ENCODE measurements at regions not wholly inside any gene's neighbourhood (a gene's known extent, or its start where the extent isn't known, plus 50 kb on each side); places are given as distances from the start of the nearest gene placed in this dataset.

- Histone ChIP-seq H3K4me1 (ENCODE audit: control insufficient read depth in 2 of 2, insufficient read depth in 2 of 2, low read length in 2 of 2) (peaks cover 0 to 16% of the 10 kb centered on the region in 2 donors), H3K9me3 (ENCODE audit: control insufficient read depth in 2 of 2, low read length in 2 of 2) (no peaks in the 10 kb centered on the region), H3K4me3 (ENCODE audit: low read length in 2 of 2) (no peak overlapping the region), H3K9ac (ENCODE audit: low read depth in 1 of 2, low read length in 2 of 2) (no peak overlapping the region), H3K27ac (ENCODE audit: low read depth in 2 of 2, low read length in 2 of 2) (no peak overlapping the region), H3K27me3 (ENCODE audit: control insufficient read depth in 2 of 2, insufficient read depth in 2 of 2, low read length in 2 of 2) (no peaks in the 10 kb centered on the region), H3K36me3 (ENCODE audit: control insufficient read depth in 2 of 2, insufficient read depth in 2 of 2, low read length in 2 of 2) (no peaks in the 10 kb centered on the region)
Measured at GRCh38 chr17:65409381-65409780, 152.1 kb downstream of the AXIN2 start.

DNA sequence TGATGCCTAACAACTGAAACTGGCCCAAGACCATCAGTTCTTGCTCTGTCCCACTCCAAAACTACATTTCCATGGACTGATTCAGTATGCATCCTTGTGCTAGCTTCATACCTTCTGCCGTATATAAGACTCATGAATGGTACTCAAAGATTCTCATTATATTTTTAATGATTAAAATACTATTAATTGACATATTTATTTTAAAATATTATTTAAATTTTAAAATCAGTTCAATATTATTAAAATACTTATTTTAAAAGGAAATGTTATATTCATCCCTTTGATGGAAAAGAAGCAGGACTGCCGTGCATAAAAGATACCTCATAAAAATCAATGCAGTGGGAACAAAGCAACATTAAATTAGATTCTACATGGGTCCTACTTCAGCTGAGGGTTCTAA lies 153.4 kb downstream of the AXIN2 start:
- Histone ChIP-seq H3K9me3 (ENCODE audit: control insufficient read depth in 2 of 2, low read length in 2 of 2) (no peaks in the 10 kb centered on the region), H3K27me3 (ENCODE audit: control insufficient read depth in 2 of 2, insufficient read depth in 2 of 2, low read length in 2 of 2) (no peaks in the 10 kb centered on the region), H3K27ac (ENCODE audit: low read depth in 2 of 2, low read length in 2 of 2) (no peak overlapping the region), H3K9ac (ENCODE audit: low read depth in 1 of 2, low read length in 2 of 2) (no peak overlapping the region), H3K4me1 (ENCODE audit: control insufficient read depth in 2 of 2, insufficient read depth in 2 of 2, low read length in 2 of 2) (peaks cover 0 to 12% of the 10 kb centered on the region in 2 donors), H3K36me3 (ENCODE audit: control insufficient read depth in 2 of 2, insufficient read depth in 2 of 2, low read length in 2 of 2) (no peaks in the 10 kb centered on the region), H3K4me3 (ENCODE audit: low read length in 2 of 2) (no peak overlapping the region)

DNA sequence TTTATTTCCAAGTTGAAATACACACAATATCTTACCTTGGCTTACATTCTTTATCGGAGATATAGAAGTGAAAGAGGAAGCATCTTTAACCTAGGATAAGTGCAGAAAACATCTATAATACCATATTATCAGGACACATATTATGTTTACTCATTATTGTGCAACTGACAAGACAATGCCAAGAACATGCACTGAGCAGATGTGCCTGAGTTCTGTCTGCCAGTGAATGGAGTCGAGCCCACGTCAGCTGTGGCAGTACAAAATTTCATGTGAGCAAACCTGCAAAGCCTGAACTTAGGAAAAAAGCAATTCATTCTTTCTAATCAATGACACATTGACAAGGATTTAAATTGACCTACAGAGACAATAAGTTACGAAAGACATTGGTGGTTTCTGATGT lies 154.4 kb downstream of the AXIN2 start:
- H3K9ac ChIP-seq (ENCODE audit: low read depth in 1 of 2, low read length in 2 of 2) = no peak overlapping the region
- H3K27ac ChIP-seq (ENCODE audit: low read depth in 2 of 2, low read length in 2 of 2) = no peak overlapping the region
- no peaks in the 10 kb centered on the region for H3K36me3 ChIP-seq (ENCODE audit: control insufficient read depth in 2 of 2, insufficient read depth in 2 of 2, low read length in 2 of 2)
- H3K27me3 ChIP-seq (ENCODE audit: control insufficient read depth in 2 of 2, insufficient read depth in 2 of 2, low read length in 2 of 2) = no peaks in the 10 kb centered on the region
- no peak overlapping the region for H3K4me3 ChIP-seq (ENCODE audit: low read length in 2 of 2)
- peaks cover 0 to 12% of the 10 kb centered on the region in 2 donors for H3K4me1 ChIP-seq (ENCODE audit: control insufficient read depth in 2 of 2, insufficient read depth in 2 of 2, low read length in 2 of 2)
- no peaks in the 10 kb centered on the region for H3K9me3 ChIP-seq (ENCODE audit: control insufficient read depth in 2 of 2, low read length in 2 of 2)

- no peaks in the 10 kb centered on the region for H3K36me3 ChIP-seq (ENCODE audit: control insufficient read depth in 2 of 2, insufficient read depth in 2 of 2, low read length in 2 of 2)
Measured at GRCh38 chr17:65406552-65406951, 154.9 kb downstream of the AXIN2 start.

DNA sequence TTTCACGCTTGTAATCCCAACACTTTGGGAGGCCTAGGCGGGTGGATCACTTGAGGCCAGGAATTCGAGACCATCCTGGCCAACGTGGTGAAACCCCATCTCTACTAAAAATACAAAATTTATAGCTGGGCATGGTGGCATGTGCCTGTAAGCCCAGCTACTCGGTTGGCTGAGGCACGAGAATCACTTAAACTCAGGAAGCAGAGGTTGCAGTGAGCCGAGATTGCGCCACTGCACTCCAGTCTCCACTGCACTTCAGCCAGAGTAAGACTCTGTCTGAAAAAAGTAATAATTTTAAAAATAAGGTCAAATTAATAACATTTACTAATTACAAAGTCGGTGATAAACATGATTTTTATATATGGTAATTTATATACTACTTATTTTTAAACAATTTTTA lies 155.9 kb downstream of the AXIN2 start:
- no peak overlapping the region for H3K9ac ChIP-seq (ENCODE audit: low read depth in 1 of 2, low read length in 2 of 2)
- H3K27me3 ChIP-seq (ENCODE audit: control insufficient read depth in 2 of 2, insufficient read depth in 2 of 2, low read length in 2 of 2) = no peaks in the 10 kb centered on the region
- peaks cover 0 to 12% of the 10 kb centered on the region in 2 donors for H3K4me1 ChIP-seq (ENCODE audit: control insufficient read depth in 2 of 2, insufficient read depth in 2 of 2, low read length in 2 of 2)
- no peaks in the 10 kb centered on the region for H3K9me3 ChIP-seq (ENCODE audit: control insufficient read depth in 2 of 2, low read length in 2 of 2)
- no peak overlapping the region for H3K4me3 ChIP-seq (ENCODE audit: low read length in 2 of 2)
- H3K36me3 ChIP-seq (ENCODE audit: control insufficient read depth in 2 of 2, insufficient read depth in 2 of 2, low read length in 2 of 2) = no peaks in the 10 kb centered on the region
- no peak overlapping the region for H3K27ac ChIP-seq (ENCODE audit: low read depth in 2 of 2, low read length in 2 of 2)

More at GRCh38 chr17:65406552-65406951, 154.9 kb downstream of the AXIN2 start:
- no peak overlapping the region for H3K27ac ChIP-seq (ENCODE audit: low read depth in 2 of 2, low read length in 2 of 2)
- H3K27me3 ChIP-seq (ENCODE audit: control insufficient read depth in 2 of 2, insufficient read depth in 2 of 2, low read length in 2 of 2) = no peaks in the 10 kb centered on the region
- H3K9ac ChIP-seq (ENCODE audit: low read depth in 1 of 2, low read length in 2 of 2) = no peak overlapping the region
- no peaks in the 10 kb centered on the region for H3K9me3 ChIP-seq (ENCODE audit: control insufficient read depth in 2 of 2, low read length in 2 of 2)
- H3K4me1 ChIP-seq (ENCODE audit: control insufficient read depth in 2 of 2, insufficient read depth in 2 of 2, low read length in 2 of 2) = peaks cover 0 to 12% of the 10 kb centered on the region in 2 donors
- H3K4me3 ChIP-seq (ENCODE audit: low read length in 2 of 2) = no peak overlapping the region

DNA sequence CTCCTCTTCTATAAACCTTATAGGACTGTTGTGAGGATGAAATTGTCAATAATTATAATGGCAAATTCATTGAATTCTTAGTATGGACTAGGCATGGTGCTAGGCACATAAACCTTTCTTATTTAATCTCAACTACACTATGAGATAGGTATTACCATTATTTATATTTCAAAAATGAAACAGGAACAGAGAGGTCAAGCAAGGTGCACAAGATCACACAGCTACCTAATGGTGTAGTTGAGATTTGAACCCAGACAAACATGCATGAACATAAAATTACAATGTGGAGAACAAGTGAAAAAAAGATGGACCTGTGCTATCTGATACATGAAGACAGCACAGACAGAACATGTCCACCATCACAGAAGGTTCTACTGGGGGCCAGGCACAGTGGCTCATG lies 156.7 kb downstream of the AXIN2 start:
- Histone ChIP-seq H3K9ac (ENCODE audit: low read depth in 1 of 2, low read length in 2 of 2) (no peak overlapping the region), H3K4me1 (ENCODE audit: control insufficient read depth in 2 of 2, insufficient read depth in 2 of 2, low read length in 2 of 2) (peaks cover 0 to 12% of the 10 kb centered on the region in 2 donors), H3K4me3 (ENCODE audit: low read length in 2 of 2) (no peak overlapping the region), H3K9me3 (ENCODE audit: control insufficient read depth in 2 of 2, low read length in 2 of 2) (no peaks in the 10 kb centered on the region), H3K36me3 (ENCODE audit: control insufficient read depth in 2 of 2, insufficient read depth in 2 of 2, low read length in 2 of 2) (no peaks in the 10 kb centered on the region), H3K27me3 (ENCODE audit: control insufficient read depth in 2 of 2, insufficient read depth in 2 of 2, low read length in 2 of 2) (no peaks in the 10 kb centered on the region), H3K27ac (ENCODE audit: low read depth in 2 of 2, low read length in 2 of 2) (no peak overlapping the region)

DNA sequence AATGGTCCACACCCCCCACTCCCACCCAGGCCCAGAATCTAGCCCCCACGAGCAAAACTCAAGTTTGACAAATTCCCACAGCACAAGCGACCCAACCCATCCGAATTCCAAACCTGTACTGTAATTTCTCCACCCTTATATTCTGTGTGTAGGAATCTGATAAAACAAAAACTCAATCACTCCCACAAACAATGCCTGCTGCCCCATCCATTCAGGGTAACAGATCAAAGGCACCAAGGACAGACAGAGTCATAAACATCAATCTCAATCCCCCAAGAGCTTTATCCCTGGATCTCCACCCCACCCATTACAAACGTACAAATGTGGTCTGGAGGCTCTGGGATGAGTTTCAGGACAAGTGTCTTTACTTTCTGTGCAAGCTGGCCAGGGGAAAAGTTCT lies 157.8 kb downstream of the AXIN2 start:
- H3K4me3 ChIP-seq (ENCODE audit: low read length in 2 of 2) = no peak overlapping the region
- H3K27me3 ChIP-seq (ENCODE audit: control insufficient read depth in 2 of 2, insufficient read depth in 2 of 2, low read length in 2 of 2) = no peaks in the 10 kb centered on the region
- H3K4me1 ChIP-seq (ENCODE audit: control insufficient read depth in 2 of 2, insufficient read depth in 2 of 2, low read length in 2 of 2) = peaks cover 0 to 9% of the 10 kb centered on the region in 2 donors
- H3K36me3 ChIP-seq (ENCODE audit: control insufficient read depth in 2 of 2, insufficient read depth in 2 of 2, low read length in 2 of 2) = no peaks in the 10 kb centered on the region
- H3K9ac ChIP-seq (ENCODE audit: low read depth in 1 of 2, low read length in 2 of 2) = no peak overlapping the region
- no peaks in the 10 kb centered on the region for H3K9me3 ChIP-seq (ENCODE audit: control insufficient read depth in 2 of 2, low read length in 2 of 2)
- no peak overlapping the region for H3K27ac ChIP-seq (ENCODE audit: low read depth in 2 of 2, low read length in 2 of 2)

DNA sequence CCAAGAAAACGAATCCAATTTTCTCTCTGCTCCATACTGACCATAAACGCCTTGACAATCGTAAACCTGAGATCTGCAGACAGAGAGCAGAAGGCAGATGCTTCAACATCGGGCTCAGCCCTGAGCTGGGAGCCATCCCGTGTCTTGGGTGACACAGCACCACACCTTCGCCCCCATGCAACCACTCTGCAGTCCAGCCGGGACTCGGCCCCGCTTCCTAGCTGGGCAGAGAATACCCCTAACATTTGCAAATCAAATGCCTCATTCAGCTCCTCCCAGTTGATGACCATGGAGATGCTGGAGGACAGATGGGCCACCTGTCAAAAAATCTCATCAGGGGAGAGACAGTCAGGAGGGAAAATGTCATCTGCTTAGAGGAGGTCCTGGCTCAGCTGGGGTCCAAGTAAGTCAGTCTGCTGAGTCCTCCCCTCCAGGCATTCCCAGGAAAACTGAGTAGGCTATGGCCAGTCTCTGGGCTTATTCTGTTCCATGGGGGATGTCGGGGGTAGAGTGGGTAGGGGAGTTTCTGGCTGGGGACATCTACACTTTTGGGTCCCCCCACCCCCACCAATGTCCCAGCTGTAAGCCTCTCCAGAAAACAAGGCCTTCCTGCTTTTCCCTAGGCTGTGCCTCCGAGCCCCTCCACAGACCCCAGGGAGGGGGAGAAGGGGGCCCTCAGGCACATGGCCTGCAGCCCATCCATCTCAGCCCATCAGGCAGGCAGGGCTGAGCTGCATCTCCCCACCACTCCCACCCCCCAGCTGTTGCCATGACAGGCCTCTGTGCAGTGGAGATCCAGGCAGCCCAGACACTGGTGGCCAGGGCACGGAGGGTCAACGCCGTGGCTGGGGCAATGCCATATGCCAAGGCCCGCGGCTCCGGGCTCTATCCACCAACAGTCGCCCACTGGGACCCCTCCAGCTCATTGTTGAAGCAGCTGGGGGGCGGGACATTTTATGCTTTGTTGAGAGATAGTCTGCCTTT lies 158.6 kb downstream of the AXIN2 start:
- Histone ChIP-seq H3K27me3 (ENCODE audit: control insufficient read depth in 2 of 2, insufficient read depth in 2 of 2, low read length in 2 of 2) (no peaks in the 10 kb centered on the region), H3K9ac (ENCODE audit: low read depth in 1 of 2, low read length in 2 of 2) (no peak overlapping the region), H3K9me3 (ENCODE audit: control insufficient read depth in 2 of 2, low read length in 2 of 2) (no peaks in the 10 kb centered on the region), H3K4me3 (ENCODE audit: low read length in 2 of 2) (no peak overlapping the region), H3K27ac (ENCODE audit: low read depth in 2 of 2, low read length in 2 of 2) (no peak overlapping the region), H3K4me1 (ENCODE audit: control insufficient read depth in 2 of 2, insufficient read depth in 2 of 2, low read length in 2 of 2) (peaks cover 0 to 7% of the 10 kb centered on the region in 2 donors), H3K36me3 (ENCODE audit: control insufficient read depth in 2 of 2, insufficient read depth in 2 of 2, low read length in 2 of 2) (no peaks in the 10 kb centered on the region)

DNA sequence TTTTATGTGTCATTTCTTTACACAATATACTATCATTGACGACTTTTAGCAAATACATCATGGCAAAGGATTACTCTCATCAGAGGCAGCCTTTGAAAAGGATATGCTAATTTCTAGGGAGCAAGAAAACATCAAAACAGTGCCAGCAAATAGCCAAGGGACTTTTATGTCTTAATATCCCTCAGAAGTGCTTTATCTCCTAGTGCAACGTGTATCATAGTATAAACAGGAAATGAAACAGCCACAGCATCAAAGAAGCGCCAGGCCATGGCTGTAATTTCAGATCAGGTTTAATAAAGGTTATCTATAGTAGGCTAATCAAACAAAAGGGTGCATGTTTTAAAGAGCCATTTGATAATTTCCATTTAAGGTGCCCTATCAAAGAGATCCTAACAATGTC lies 159.9 kb downstream of the AXIN2 start:
- H3K27me3 ChIP-seq (ENCODE audit: control insufficient read depth in 2 of 2, insufficient read depth in 2 of 2, low read length in 2 of 2) = no peaks in the 10 kb centered on the region
- no peaks in the 10 kb centered on the region for H3K9me3 ChIP-seq (ENCODE audit: control insufficient read depth in 2 of 2, low read length in 2 of 2)
- H3K27ac ChIP-seq (ENCODE audit: low read depth in 2 of 2, low read length in 2 of 2) = no peak overlapping the region
- no peaks in the 10 kb centered on the region for H3K36me3 ChIP-seq (ENCODE audit: control insufficient read depth in 2 of 2, insufficient read depth in 2 of 2, low read length in 2 of 2)
- H3K9ac ChIP-seq (ENCODE audit: low read depth in 1 of 2, low read length in 2 of 2) = no peak overlapping the region
- H3K4me1 ChIP-seq (ENCODE audit: control insufficient read depth in 2 of 2, insufficient read depth in 2 of 2, low read length in 2 of 2) = peaks cover 0 to 5% of the 10 kb centered on the region in 2 donors
- no peak overlapping the region for H3K4me3 ChIP-seq (ENCODE audit: low read length in 2 of 2)

GRCh38 chr17:65400701-65401100 lies 160.7 kb downstream of the AXIN2 start:
- Histone ChIP-seq H3K4me3 (ENCODE audit: low read length in 2 of 2) (no peak overlapping the region), H3K9me3 (ENCODE audit: control insufficient read depth in 2 of 2, low read length in 2 of 2) (no peaks in the 10 kb centered on the region), H3K27ac (ENCODE audit: low read depth in 2 of 2, low read length in 2 of 2) (no peak overlapping the region), H3K9ac (ENCODE audit: low read depth in 1 of 2, low read length in 2 of 2) (no peak overlapping the region), H3K36me3 (ENCODE audit: control insufficient read depth in 2 of 2, insufficient read depth in 2 of 2, low read length in 2 of 2) (no peaks in the 10 kb centered on the region), H3K27me3 (ENCODE audit: control insufficient read depth in 2 of 2, insufficient read depth in 2 of 2, low read length in 2 of 2) (no peaks in the 10 kb centered on the region), H3K4me1 (ENCODE audit: control insufficient read depth in 2 of 2, insufficient read depth in 2 of 2, low read length in 2 of 2) (no peaks in the 10 kb centered on the region)

All from mucosa of rectum (tissue), 2 donors.